K562 (cell line): ENCODE measurements at regions not wholly inside any gene's neighbourhood (a gene's known extent, or its start where the extent isn't known, plus 50 kb on each side); places are given as distances from the start of the nearest gene placed in this dataset.

ENCODE experiments used
- DMBX1 ChIP-seq: fragments of 250-450 bp; sonication (Bioruptor Pico); IDR thresholded peaks from 2 replicates; pipeline ENCODE4 v1.8.0; 2022; ENCODE audit warnings: inconsistent platforms, mild to moderate bottlenecking, moderate library complexity, borderline replicate concordance
- EZH2 ChIP-seq: IDR thresholded peaks from 2 replicates; pipeline ENCODE4 v1.6.1; 2012; ENCODE audit warnings: low read depth, mild to moderate bottlenecking, inconsistent platforms, low read length, borderline replicate concordance
- HDAC2 ChIP-seq: fragments of 450-650 bp; IDR thresholded peaks from 2 replicates; pipeline ENCODE4 v1.6.1; 2016; ENCODE audit warnings: mild to moderate bottlenecking
- JUND ChIP-seq, 2 experiments: IDR thresholded peaks; 2 replicates in 1 of 2; 3 replicates in 1 of 2; pipeline ENCODE4 v1.6.1; 2011; ENCODE audit warnings: borderline replicate concordance in 2 of 2, low read depth in 2 of 2, low read length in 2 of 2, improper control_type of control experiment in 1 of 2, missing biosample characterization in 1 of 2, missing genetic modification characterization in 1 of 2, missing genetic modification reagents in 1 of 2
- RAD21 ChIP-seq, 2 experiments: fragments of 250-450 bp in 1 of 2; fragments of 450-650 bp in 1 of 2; sonication (Bioruptor Pico) in 1 of 2; formaldehyde crosslinking in 1 of 2; IDR thresholded peaks in 1 of 2; conservative IDR thresholded peaks in 1 of 2; 2 replicates each; pipeline versions ENCODE4 v1.4.0 to v1.8.0; 2020 to 2022; ENCODE audit warnings: mild to moderate bottlenecking in 2 of 2, moderate library complexity in 1 of 2
- SMARCB1 ChIP-seq: IDR thresholded peaks from 2 replicates; pipeline ENCODE4 v1.6.1; 2011; ENCODE audit warnings: improper control_type of control experiment, low read depth; ENCODE audit not compliant: insufficient read length
- YY1 ChIP-seq, 3 experiments: IDR thresholded peaks; 2 replicates each; pipeline ENCODE4 v1.6.1; 2011; ENCODE audit warnings: low read length in 2 of 3, mild to moderate bottlenecking in 2 of 3, moderate library complexity in 2 of 3, borderline replicate concordance in 1 of 3, control low read depth in 1 of 3, low read depth in 1 of 3; ENCODE audit not compliant: insufficient read depth in 3 of 3, insufficient replicate concordance in 2 of 3, control insufficient read depth in 1 of 3, insufficient read length in 1 of 3; ENCODE audit errors: extremely low read depth in 1 of 3
- ZNF174 ChIP-seq: fragments of 250-450 bp; sonication (Bioruptor Pico); IDR thresholded peaks from 2 replicates; pipeline ENCODE4 v1.4.0; 2020; ENCODE audit warnings: mild to moderate bottlenecking
- ZZZ3 ChIP-seq: fragments of 450-650 bp; IDR thresholded peaks from 2 replicates; pipeline ENCODE4 v1.6.1; 2016; ENCODE audit warnings: antibody characterized with exemption, mild to moderate bottlenecking, moderate library complexity
- TF ChIP-seq, protein P1 (sequence below), 2 experiments: IDR thresholded peaks in 1 of 2; conservative IDR thresholded peaks in 1 of 2; 2 replicates each; pipeline ENCODE4 v1.6.1; 2016; ENCODE audit warnings: low read depth in 2 of 2, mild to moderate bottlenecking in 1 of 2, missing compliant biosample characterization in 1 of 2, missing genetic modification characterization in 1 of 2, moderate library complexity in 1 of 2
- TF ChIP-seq, protein P2 (sequence below), 2 experiments: fragments of 200-800 bp in 1 of 2; sonication (Bioruptor generic) in 1 of 2; sonication (generic) in 1 of 2; formaldehyde crosslinking in 1 of 2; IDR thresholded peaks in 1 of 2; conservative IDR thresholded peaks in 1 of 2; 2 replicates each; pipeline versions ENCODE4 v1.5.0 to v1.6.1; 2016 to 2020; ENCODE audit warnings: missing compliant biosample characterization in 1 of 2, missing genetic modification characterization in 1 of 2, missing genetic modification reagents in 1 of 2

DNA sequence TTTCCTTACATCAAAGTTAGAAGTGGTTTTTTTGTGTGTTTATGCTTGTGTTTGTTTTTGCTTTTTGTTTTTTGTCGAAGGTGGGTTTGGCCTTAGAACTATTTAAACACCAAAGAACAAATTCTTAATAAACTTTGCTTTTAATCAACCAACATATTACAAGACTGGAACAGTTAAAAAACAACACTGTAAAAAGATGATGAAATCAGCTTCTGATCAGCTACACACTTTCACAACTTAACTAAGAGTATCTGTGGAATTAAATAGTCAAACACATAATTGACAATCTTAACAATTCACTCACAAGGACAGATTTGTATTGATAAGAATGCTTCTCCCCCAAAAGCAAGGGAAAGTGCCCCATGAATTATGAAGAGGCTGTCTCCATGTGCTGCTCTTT is 58.8 kb downstream of the MRPL32 start:
- TF ChIP-seq RAD21 (CRISPR knock-in tag; conservative IDR thresholded peaks at IDR 0.05 in 1 of 2, IDR thresholded peaks at IDR 0.05 in 1 of 2) (no peak), HDAC2 (no peak), SMARCB1 (no peak), DMBX1 (CRISPR knock-in tag) (no peak), ZZZ3 (no peak), JUND (IDR thresholded peaks at IDR 0.05; ENCODE audit: borderline replicate concordance, low read depth, low read length) (no peak), JUND (tag; IDR thresholded peaks at IDR 0.05; ENCODE audit: borderline replicate concordance, low read depth, low read length) (no peak), YY1 (IDR thresholded peaks at IDR 0.05; ENCODE audit: borderline replicate concordance in 1 of 3, control insufficient read depth in 1 of 3, extremely low read depth in 1 of 3, insufficient read depth in 3 of 3, insufficient read length in 1 of 3, insufficient replicate concordance in 2 of 3, low read depth in 1 of 3, low read length in 2 of 3) (no peak), EZH2 (no peak), ZNF174 (CRISPR knock-in tag) (no peak)
- TF ChIP-seq, protein P1, sequence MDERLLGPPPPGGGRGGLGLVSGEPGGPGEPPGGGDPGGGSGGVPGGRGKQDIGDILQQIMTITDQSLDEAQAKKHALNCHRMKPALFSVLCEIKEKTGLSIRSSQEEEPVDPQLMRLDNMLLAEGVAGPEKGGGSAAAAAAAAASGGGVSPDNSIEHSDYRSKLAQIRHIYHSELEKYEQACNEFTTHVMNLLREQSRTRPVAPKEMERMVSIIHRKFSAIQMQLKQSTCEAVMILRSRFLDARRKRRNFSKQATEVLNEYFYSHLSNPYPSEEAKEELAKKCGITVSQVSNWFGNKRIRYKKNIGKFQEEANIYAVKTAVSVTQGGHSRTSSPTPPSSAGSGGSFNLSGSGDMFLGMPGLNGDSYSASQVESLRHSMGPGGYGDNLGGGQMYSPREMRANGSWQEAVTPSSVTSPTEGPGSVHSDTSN (CRISPR knock-in tag; IDR thresholded peaks at IDR 0.05; ENCODE audit: low read depth): no peak
- TF ChIP-seq, protein P1 (tag; conservative IDR thresholded peaks at IDR 0.05; ENCODE audit: low read depth): no peak
- TF ChIP-seq, protein P2, sequence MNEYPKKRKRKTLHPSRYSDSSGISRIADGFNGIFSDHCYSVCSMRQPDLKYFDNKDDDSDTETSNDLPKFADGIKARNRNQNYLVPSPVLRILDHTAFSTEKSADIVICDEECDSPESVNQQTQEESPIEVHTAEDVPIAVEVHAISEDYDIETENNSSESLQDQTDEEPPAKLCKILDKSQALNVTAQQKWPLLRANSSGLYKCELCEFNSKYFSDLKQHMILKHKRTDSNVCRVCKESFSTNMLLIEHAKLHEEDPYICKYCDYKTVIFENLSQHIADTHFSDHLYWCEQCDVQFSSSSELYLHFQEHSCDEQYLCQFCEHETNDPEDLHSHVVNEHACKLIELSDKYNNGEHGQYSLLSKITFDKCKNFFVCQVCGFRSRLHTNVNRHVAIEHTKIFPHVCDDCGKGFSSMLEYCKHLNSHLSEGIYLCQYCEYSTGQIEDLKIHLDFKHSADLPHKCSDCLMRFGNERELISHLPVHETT (CRISPR knock-in tag; conservative IDR thresholded peaks at IDR 0.05 in 1 of 2, IDR thresholded peaks at IDR 0.05 in 1 of 2): no peak
